Smooth muscle cell (in vitro differentiated cells): ENCODE measurements at regions not wholly inside any gene's neighbourhood (a gene's known extent, or its start where the extent isn't known, plus 50 kb on each side); places are given as distances from the start of the nearest gene placed in this dataset.

Source experiments
- DNase-seq: peaks from one replicate; lab custom pipeline; 2025; ENCODE audit not compliant: unreplicated experiment; lab: John Stamatoyannopoulos, UW
- H2AFZ ChIP-seq: fragments of 200-600 bp; sonication (generic); 2 replicates; pipeline ENCODE4 v1.6.0; 2016; ENCODE audit warnings: antibody characterized with exemption, low read depth, mild to moderate bottlenecking
- H3F3A ChIP-seq: fragments of 200-600 bp; sonication (generic); 2 replicates; pipeline ENCODE4 v1.6.0; 2017; ENCODE audit warnings: antibody characterized with exemption, low read depth
- H3K27ac ChIP-seq: fragments of 200-600 bp; sonication (generic); 2 replicates; pipeline ENCODE4 v1.5.1; 2016; ENCODE audit warnings: low read depth, mild to moderate bottlenecking
- H3K27me3 ChIP-seq: fragments of 200-600 bp; sonication (generic); 2 replicates; pipeline ENCODE4 v1.6.1; 2016; ENCODE audit warnings: low read depth, mild to moderate bottlenecking
- H3K36me3 ChIP-seq: fragments of 200-600 bp; sonication (generic); 2 replicates; pipeline ENCODE4 v1.5.1; 2016; ENCODE audit warnings: low read depth
- H3K4me1 ChIP-seq: fragments of 200-600 bp; sonication (generic); 2 replicates; pipeline ENCODE4 v1.5.1; 2016; ENCODE audit warnings: low read depth
- H3K4me2 ChIP-seq: fragments of 200-600 bp; sonication (generic); 2 replicates; pipeline ENCODE4 v1.6.0; 2016; ENCODE audit warnings: mild to moderate bottlenecking
- H3K4me3 ChIP-seq: fragments of 200-600 bp; sonication (generic); 2 replicates; pipeline ENCODE4 v1.5.1; 2016; ENCODE audit warnings: mild to moderate bottlenecking
- H3K79me2 ChIP-seq: fragments of 200-600 bp; sonication (generic); 2 replicates; pipeline ENCODE4 v1.6.0; 2016; ENCODE audit warnings: low read depth, mild to moderate bottlenecking
- H3K9ac ChIP-seq: fragments of 200-600 bp; sonication (generic); 2 replicates; pipeline ENCODE4 v1.6.0; 2016; ENCODE audit warnings: low read depth
- H3K9me3 ChIP-seq: fragments of 200-600 bp; sonication (generic); replicated peaks from 2 replicates; pipeline ENCODE4 v1.5.1; 2016; ENCODE audit warnings: low read depth
- H4K20me1 ChIP-seq: fragments of 200-600 bp; sonication (generic); 2 replicates; pipeline ENCODE4 v1.6.0; 2016; ENCODE audit warnings: low read depth
- WGBS: methylation state at CpG from one replicate; pipeline ENCODE4 v1.1.7; 2016; ENCODE audit warnings: low lambda C conversion rate; 5-methylcytosine and 5-hydroxymethylcytosine counted together
- TF ChIP-seq, protein P1 (sequence below): fragments of 200-600 bp; sonication (generic); IDR thresholded peaks from 2 replicates; pipeline ENCODE4 v1.5.1; 2017; ENCODE audit warnings: borderline replicate concordance, mild to moderate bottlenecking, antibody characterized with exemption; ENCODE audit not compliant: insufficient read depth, poor library complexity, severe bottlenecking

DNA sequence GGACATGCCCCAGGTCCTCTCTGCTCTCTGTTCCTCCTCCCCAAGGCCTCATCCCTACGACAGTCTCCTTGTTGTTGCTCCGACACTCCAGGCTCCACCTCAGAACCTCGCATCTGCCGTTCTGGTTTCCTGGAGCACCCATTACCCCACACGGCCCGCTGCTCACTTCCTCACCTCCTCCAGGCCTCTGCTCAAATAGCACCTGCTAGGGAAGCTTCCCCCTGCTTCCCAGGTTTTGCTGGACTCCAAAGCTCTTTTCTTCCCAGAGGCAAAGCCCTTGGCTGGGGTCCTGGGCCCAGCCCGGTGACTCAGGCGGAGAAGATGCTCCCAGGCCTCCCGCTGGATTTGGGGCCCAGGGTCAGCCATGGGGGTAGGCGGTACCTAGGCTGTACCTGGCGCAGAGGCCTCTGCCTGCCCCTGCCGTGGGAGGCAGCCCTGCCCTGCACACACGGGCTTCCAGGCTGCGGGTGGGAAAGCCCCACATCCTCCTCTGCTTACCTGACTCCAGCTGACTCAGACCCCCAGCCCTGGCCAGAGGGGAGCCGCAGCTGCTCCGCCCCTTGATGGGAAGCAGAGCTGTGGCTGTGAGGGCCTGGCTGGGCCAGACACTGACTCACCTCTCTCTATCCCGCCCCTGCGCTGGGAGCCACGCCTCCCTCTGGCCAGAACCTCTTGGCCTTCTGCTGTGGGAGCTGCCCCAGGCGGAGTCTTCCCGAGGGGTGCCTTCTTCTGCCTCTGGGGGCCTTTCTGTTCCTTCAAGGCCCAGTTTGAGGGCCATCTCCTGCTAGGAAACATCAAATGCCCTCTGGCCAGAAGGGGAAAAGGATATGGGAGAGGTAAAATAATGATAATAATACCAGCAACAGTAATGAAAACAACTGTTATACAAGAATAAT lies 130.5 kb downstream of the CEBPB start:
- H3K36me3 ChIP-seq: no peaks in the 10 kb centered on the region
- H3K9me3 ChIP-seq: no peaks in the 10 kb centered on the region
- H3K9ac ChIP-seq: peak overlapping the region; percentile 84
- H4K20me1 ChIP-seq: no peaks in the 10 kb centered on the region
- no peaks in the 10 kb centered on the region for H3K27me3 ChIP-seq
- DNase-seq: peak; percentile 83
- H3K4me1 ChIP-seq: peaks cover 16% of the 10 kb centered on the region
- 15% methylated on average over 21 of the region's 21 CpGs for WGBS
- peak overlapping the region; percentile 94 for H3K27ac ChIP-seq
- TF ChIP-seq, protein P1, sequence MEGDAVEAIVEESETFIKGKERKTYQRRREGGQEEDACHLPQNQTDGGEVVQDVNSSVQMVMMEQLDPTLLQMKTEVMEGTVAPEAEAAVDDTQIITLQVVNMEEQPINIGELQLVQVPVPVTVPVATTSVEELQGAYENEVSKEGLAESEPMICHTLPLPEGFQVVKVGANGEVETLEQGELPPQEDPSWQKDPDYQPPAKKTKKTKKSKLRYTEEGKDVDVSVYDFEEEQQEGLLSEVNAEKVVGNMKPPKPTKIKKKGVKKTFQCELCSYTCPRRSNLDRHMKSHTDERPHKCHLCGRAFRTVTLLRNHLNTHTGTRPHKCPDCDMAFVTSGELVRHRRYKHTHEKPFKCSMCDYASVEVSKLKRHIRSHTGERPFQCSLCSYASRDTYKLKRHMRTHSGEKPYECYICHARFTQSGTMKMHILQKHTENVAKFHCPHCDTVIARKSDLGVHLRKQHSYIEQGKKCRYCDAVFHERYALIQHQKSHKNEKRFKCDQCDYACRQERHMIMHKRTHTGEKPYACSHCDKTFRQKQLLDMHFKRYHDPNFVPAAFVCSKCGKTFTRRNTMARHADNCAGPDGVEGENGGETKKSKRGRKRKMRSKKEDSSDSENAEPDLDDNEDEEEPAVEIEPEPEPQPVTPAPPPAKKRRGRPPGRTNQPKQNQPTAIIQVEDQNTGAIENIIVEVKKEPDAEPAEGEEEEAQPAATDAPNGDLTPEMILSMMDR: no peak
- H2AFZ ChIP-seq: peak overlapping the region; percentile 9
- H3F3A ChIP-seq: peaks cover 3% of the 10 kb centered on the region
- H3K4me2 ChIP-seq: peak overlapping the region; percentile 80
- no peaks in the 10 kb centered on the region for H3K79me2 ChIP-seq
- H3K4me3 ChIP-seq: peak overlapping the region; percentile 33

DNA sequence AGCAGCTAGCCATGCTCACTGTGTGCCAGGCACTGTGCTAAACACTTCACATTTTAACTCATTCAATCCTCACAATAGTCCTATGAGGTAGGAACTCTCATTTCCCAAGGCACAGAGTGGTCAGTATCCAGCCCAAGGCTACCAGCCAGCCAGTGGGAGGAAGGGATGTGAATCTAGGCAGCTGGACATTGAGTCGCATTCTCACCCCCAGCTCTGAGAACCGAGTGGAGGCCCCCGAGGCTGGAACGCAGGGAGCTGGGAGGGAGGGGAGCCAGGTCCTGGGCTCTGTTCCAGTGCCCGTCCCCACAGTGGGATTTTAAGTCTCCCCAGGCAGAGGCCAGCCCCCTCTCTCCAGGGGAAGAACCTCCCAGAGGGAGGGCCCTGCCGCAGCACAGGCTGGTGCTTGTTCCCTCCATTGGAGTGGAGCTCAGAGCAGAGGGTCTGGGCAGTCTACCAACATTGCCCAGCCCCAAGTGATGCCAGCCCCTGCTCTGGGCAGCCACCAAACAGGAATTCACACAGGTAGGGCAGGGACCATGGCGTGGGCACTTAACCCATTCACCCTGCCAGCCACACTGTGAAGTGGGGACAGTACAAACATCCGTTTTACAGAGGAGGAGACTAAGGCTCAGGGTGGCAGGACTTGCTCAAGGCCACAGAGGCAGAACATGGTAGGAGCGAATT lies 131.3 kb downstream of the CEBPB start:
- H3K27ac ChIP-seq: peak overlapping the region; percentile 94
- 42% methylated on average over 9 of the region's 9 CpGs for WGBS
- no peak overlapping the region for H3K4me3 ChIP-seq

DNA sequence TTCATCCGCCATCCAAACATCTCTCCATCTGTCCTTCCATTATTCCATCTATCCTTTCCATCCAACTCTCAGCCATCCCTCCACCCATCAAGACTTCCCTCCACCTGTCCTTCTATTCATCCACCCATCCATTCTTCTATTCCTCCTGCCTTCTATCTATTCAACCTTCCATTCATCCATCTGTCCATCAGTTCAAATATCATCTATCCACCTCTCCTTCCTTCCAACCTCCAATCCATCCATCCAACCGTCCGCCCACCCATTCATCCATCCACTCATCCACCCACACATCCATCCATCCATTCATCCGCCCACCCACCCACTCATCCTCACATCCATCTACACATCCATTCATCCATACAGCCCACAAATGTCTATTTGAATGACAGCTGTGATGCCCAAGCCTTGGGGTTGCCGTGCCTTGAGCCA lies 132.1 kb downstream of the CEBPB start:
- no peak for DNase-seq
- Histone ChIP-seq H3K79me2 (no peaks in the 10 kb centered on the region), H3K9ac (no peak overlapping the region), H2AFZ (no peak overlapping the region), H3K9me3 (no peaks in the 10 kb centered on the region), H3K27me3 (no peaks in the 10 kb centered on the region), H3K36me3 (no peaks in the 10 kb centered on the region), H3K4me3 (no peak overlapping the region), H3F3A (peaks cover 6% of the 10 kb centered on the region), H3K4me1 (peaks cover 16% of the 10 kb centered on the region), H3K4me2 (peak overlapping the region; percentile 45), H4K20me1 (no peaks in the 10 kb centered on the region), H3K27ac (peak overlapping the region; percentile 94)
- TF ChIP-seq, protein P1: no peak
- WGBS: 83% methylated on average over 5 of the region's 5 CpGs

More for the DNA sequence above, 131.3 kb downstream of the CEBPB start:
- Histone ChIP-seq H3F3A (peaks cover 3% of the 10 kb centered on the region), H3K79me2 (no peaks in the 10 kb centered on the region), H3K9me3 (no peaks in the 10 kb centered on the region), H3K4me2 (peak overlapping the region; percentile 75), H3K9ac (peak overlapping the region; percentile 75), H3K4me1 (peaks cover 16% of the 10 kb centered on the region), H2AFZ (peak overlapping the region; percentile 9), H4K20me1 (no peaks in the 10 kb centered on the region), H3K36me3 (no peaks in the 10 kb centered on the region), H3K27me3 (no peaks in the 10 kb centered on the region)
- TF ChIP-seq, protein P1: no peak
- DNase-seq: peak; percentile 37
